ENCODE measurements at regions not wholly inside any gene's neighbourhood (a gene's known extent, or its start where the extent isn't known, plus 50 kb on each side); places are given as distances from the start of the nearest gene placed in this dataset.

DNA sequence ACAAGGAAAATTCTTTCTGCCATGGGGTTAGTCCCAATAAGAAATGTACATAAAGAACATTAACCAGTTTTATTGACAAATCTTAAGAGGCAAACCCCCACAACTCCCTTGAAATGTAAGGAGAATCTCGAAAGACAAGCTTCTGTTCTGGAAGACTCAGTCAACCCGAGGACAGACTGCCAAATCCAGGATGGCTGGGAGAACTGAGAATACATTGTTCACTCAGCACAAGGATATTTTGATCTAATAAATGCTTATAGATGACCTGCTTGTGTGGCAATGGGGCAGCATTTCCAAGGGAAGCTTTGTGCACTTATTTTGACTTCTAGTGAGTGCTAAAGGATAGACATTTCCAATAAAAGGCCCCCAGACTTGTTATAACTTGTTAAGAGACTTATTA, 280.4 kb downstream of the DHX15 start:
- TF ChIP-seq EZH2 (IDR thresholded peaks at IDR 0.05) (no peak), EZH2phosphoT487 (IDR thresholded peaks at IDR 0.05) (no peak)
- TF ChIP-seq, protein P1, sequence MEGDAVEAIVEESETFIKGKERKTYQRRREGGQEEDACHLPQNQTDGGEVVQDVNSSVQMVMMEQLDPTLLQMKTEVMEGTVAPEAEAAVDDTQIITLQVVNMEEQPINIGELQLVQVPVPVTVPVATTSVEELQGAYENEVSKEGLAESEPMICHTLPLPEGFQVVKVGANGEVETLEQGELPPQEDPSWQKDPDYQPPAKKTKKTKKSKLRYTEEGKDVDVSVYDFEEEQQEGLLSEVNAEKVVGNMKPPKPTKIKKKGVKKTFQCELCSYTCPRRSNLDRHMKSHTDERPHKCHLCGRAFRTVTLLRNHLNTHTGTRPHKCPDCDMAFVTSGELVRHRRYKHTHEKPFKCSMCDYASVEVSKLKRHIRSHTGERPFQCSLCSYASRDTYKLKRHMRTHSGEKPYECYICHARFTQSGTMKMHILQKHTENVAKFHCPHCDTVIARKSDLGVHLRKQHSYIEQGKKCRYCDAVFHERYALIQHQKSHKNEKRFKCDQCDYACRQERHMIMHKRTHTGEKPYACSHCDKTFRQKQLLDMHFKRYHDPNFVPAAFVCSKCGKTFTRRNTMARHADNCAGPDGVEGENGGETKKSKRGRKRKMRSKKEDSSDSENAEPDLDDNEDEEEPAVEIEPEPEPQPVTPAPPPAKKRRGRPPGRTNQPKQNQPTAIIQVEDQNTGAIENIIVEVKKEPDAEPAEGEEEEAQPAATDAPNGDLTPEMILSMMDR (IDR thresholded peaks at IDR 0.05): no peak
- H3K4me2 ChIP-seq: no peak overlapping the region
- no peaks in the 10 kb centered on the region for H3K79me2 ChIP-seq (ENCODE audit: low read depth)
- peaks cover 3% of the 10 kb centered on the region for H3K36me3 ChIP-seq
- Mint-ChIP-seq H3K27ac (no peak overlapping the region), H3K36me3 (no peaks in the 10 kb centered on the region), H3K4me1 (no peaks in the 10 kb centered on the region), H3K9me3 (no peaks in the 10 kb centered on the region), H3K27me3 (ENCODE audit: insufficient read depth, low read depth) (no peaks in the 10 kb centered on the region), H3K4me3 (no peak overlapping the region)
- H3K9me3 ChIP-seq (ENCODE audit: low read depth): no peaks in the 10 kb centered on the region
- no peak for DNase-seq (ENCODE audit: low spot score)
- H2AFZ ChIP-seq (replicated peaks): no peak overlapping the region
- H3K9ac ChIP-seq: no peak overlapping the region
- no peaks in the 10 kb centered on the region for H3K27me3 ChIP-seq
- no peak overlapping the region for H3K4me3 ChIP-seq
- no peaks in the 10 kb centered on the region for H3F3A ChIP-seq (ENCODE audit: low read depth)
- H3K4me1 ChIP-seq: no peaks in the 10 kb centered on the region
- H3K27ac ChIP-seq: no peak overlapping the region
- H4K20me1 ChIP-seq (ENCODE audit: low read depth): no peaks in the 10 kb centered on the region

DNA sequence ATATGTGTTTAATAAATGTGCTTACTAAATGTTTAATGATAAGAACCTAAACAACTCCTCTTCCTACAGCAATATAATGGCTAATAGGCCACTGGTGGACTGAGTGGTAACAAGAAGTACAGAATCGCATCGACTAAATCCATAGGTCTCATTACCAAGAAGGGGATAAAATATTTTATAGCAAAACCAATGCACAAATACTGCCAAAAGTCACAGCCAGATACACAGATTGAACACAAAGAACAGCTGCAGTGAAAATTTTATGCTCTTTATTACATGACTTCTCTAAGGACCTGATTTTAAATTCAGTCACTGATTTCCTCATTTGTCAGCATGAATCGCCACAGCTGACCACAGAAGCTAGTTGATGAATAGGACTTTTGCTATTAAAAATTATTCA, 285.4 kb downstream of the DHX15 start:
- Histone ChIP-seq H3K4me1 (no peaks in the 10 kb centered on the region), H3K36me3 (peaks cover 3% of the 10 kb centered on the region), H4K20me1 (ENCODE audit: low read depth) (no peaks in the 10 kb centered on the region), H3K4me3 (no peak overlapping the region), H3K4me2 (no peak overlapping the region), H3F3A (ENCODE audit: low read depth) (no peaks in the 10 kb centered on the region), H2AFZ (replicated peaks) (no peak overlapping the region), H3K27me3 (no peaks in the 10 kb centered on the region), H3K27ac (no peak overlapping the region), H3K9me3 (ENCODE audit: low read depth) (no peaks in the 10 kb centered on the region), H3K9ac (no peak overlapping the region), H3K79me2 (ENCODE audit: low read depth) (no peaks in the 10 kb centered on the region)
- H3K4me3 Mint-ChIP-seq: no peak overlapping the region
- no peaks in the 10 kb centered on the region for H3K36me3 Mint-ChIP-seq
- peaks cover 3% of the 10 kb centered on the region for H3K4me1 Mint-ChIP-seq
- no peaks in the 10 kb centered on the region for H3K27me3 Mint-ChIP-seq (ENCODE audit: insufficient read depth, low read depth)
- TF ChIP-seq EZH2 (IDR thresholded peaks at IDR 0.05) (no peak), EZH2phosphoT487 (IDR thresholded peaks at IDR 0.05) (no peak)
- TF ChIP-seq, protein P1 (IDR thresholded peaks at IDR 0.05): no peak
- H3K9me3 Mint-ChIP-seq: no peaks in the 10 kb centered on the region
- DNase-seq (ENCODE audit: low spot score): no peak
- H3K27ac Mint-ChIP-seq: no peak overlapping the region

DNA sequence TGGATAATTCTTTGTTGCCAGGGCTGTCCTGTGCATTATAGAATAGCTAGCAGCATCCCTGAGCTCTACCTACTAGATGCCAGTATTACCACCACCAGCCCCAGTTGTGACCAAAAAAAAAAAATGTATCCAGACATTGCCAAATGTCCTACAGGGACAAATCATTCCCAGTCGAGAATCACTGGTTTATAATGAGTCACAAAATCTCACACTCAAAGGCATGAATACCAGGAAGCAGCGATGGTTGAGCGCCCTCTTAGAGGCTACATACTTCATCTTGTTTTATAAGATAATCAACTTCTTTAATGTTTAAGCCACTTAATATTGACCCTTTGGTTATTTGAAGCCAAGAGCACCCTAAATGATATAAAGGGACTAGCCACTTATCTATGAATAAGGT, 297.3 kb downstream of the DHX15 start:
- Histone ChIP-seq H3F3A (ENCODE audit: low read depth) (no peaks in the 10 kb centered on the region), H3K27ac (no peak overlapping the region), H3K4me1 (no peaks in the 10 kb centered on the region), H3K4me2 (no peak overlapping the region), H3K27me3 (no peaks in the 10 kb centered on the region), H3K9me3 (ENCODE audit: low read depth) (no peaks in the 10 kb centered on the region), H2AFZ (replicated peaks) (no peak overlapping the region), H3K36me3 (no peaks in the 10 kb centered on the region), H3K4me3 (no peak overlapping the region), H4K20me1 (ENCODE audit: low read depth) (no peaks in the 10 kb centered on the region), H3K9ac (no peak overlapping the region), H3K79me2 (ENCODE audit: low read depth) (no peaks in the 10 kb centered on the region)
- Mint-ChIP-seq H3K27ac (no peak overlapping the region), H3K9me3 (peaks cover 3% of the 10 kb centered on the region), H3K4me1 (peaks cover 3% of the 10 kb centered on the region), H3K4me3 (no peak overlapping the region), H3K36me3 (no peaks in the 10 kb centered on the region), H3K27me3 (ENCODE audit: insufficient read depth, low read depth) (peaks cover 2% of the 10 kb centered on the region)
- DNase-seq (ENCODE audit: low spot score): no peak
- TF ChIP-seq EZH2phosphoT487 (IDR thresholded peaks at IDR 0.05) (no peak), EZH2 (IDR thresholded peaks at IDR 0.05) (no peak)
- TF ChIP-seq, protein P1 (IDR thresholded peaks at IDR 0.05): no peak

Data from neural progenitor cell (in vitro differentiated cells).